Lower leg skin (tissue), 3 donors: ENCODE measurements at regions not wholly inside any gene's neighbourhood (a gene's known extent, or its start where the extent isn't known, plus 50 kb on each side); places are given as distances from the start of the nearest gene placed in this dataset.

Source experiments
- POLR2A ChIP-seq, 2 donors: fragments of 450-650 bp; IDR thresholded peaks; one replicate each; pipeline ENCODE4 v1.6.1; 2016 to 2017; ENCODE audit warnings: antibody characterized with exemption in 2 of 2, mild to moderate bottlenecking in 1 of 2, moderate library complexity in 1 of 2
- TF ChIP-seq, protein P1 (sequence below), 3 donors: fragments of 450-650 bp; IDR thresholded peaks; one replicate each; pipeline ENCODE4 v1.5.1; 2016; ENCODE audit warnings: antibody characterized with exemption in 3 of 3, mild to moderate bottlenecking in 3 of 3, moderate library complexity in 2 of 3

DNA sequence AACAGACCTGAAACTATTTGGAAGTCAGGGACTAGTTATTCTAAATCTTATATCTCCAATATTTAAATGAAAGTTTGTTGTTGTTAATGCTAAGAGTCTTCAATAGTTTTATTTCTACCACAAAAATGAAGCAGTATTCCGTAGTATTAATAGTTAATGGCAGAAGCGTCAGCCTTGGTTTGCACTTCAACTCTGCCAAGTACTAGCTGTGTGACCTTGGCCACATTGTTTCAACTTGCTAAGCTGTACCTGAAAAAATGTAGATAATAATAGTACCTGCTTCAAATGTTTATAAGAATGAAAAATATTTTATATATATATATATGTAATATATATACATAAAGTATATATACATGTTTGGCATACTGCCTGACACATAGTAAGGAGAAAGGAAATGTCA lies 354.6 kb upstream of the SATB1 start:
- TF ChIP-seq, protein P1, sequence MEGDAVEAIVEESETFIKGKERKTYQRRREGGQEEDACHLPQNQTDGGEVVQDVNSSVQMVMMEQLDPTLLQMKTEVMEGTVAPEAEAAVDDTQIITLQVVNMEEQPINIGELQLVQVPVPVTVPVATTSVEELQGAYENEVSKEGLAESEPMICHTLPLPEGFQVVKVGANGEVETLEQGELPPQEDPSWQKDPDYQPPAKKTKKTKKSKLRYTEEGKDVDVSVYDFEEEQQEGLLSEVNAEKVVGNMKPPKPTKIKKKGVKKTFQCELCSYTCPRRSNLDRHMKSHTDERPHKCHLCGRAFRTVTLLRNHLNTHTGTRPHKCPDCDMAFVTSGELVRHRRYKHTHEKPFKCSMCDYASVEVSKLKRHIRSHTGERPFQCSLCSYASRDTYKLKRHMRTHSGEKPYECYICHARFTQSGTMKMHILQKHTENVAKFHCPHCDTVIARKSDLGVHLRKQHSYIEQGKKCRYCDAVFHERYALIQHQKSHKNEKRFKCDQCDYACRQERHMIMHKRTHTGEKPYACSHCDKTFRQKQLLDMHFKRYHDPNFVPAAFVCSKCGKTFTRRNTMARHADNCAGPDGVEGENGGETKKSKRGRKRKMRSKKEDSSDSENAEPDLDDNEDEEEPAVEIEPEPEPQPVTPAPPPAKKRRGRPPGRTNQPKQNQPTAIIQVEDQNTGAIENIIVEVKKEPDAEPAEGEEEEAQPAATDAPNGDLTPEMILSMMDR (IDR thresholded peaks at IDR 0.05): no peak
- no peak for TF ChIP-seq POLR2A (IDR thresholded peaks at IDR 0.05)
